HT1080 (cell line): ENCODE measurements at regions not wholly inside any gene's neighbourhood (a gene's known extent, or its start where the extent isn't known, plus 50 kb on each side); places are given as distances from the start of the nearest gene placed in this dataset.

Experiments
- DNase-seq: peaks from one replicate; pipeline ENCODE4 v3.0.0-alpha.2; 2015; ENCODE audit warnings: low read depth

DNA sequence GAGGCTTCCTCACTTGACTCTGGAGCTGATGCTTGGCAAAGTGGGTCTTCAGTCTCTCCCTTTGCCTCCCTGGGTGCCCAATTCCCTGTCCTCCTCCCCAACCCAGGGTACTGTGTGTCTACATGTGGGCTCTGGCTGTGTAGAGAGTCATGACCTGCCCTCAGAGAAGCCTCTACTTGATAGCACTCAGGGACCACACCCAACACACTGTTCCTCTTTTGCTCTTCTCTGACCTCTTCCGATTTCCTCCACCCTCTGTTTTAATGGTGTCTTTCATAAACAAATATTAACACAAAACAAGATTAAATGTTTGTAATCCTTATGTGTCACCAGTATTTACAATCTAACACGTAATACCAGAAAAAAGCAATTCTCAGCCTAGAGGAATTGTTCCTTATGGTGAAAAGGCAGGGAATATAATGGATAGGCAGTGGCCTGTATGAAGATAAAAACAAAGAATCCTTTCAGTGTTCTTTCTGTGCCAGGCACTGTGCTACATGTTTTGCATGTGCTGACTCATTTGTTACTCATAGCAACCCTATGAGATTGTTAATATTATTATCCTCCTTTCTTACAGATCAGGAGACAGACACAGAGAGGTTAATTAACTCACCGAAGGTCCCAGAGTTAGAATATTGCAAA lies 58.2 kb downstream of the HSD3B1 start:
- DNase-seq = peak; percentile 42

GRCh38 chr1:119569095-119569494 lies 62.1 kb downstream of the HSD3B1 start:
- no peak for DNase-seq
